T-helper 2 cell treated with Interferon-gamma antibody and Interleukin-4, amounts not matched to agents 100 ng/mL and 5 ng/mL, for 36 hours (primary cell): ENCODE measurements at regions not wholly inside any gene's neighbourhood (a gene's known extent, or its start where the extent isn't known, plus 50 kb on each side); places are given as distances from the start of the nearest gene placed in this dataset.
"Not testable (repeated sequence)": the region's sequence is repeated elsewhere in the genome, so short reads cannot be mapped to it uniquely, and the experiment has no call there.

Source experiments
- intact Hi-C: fragments of 100-400 bp; cut with micrococcal nuclease; formaldehyde crosslinking; loops from one replicate; pipeline ENCODE4 v1.15.1; 2023

- intact Hi-C loops = no loop called here
Measured at GRCh38 chr4:126486377-126486776, 1146.4 kb upstream of the INTU start.

- intact Hi-C loops = no loop called here
Measured at GRCh38 chr4:126489826-126490463, 1142.8 kb upstream of the INTU start.

GRCh38 chr4:126495163-126495752, 1137.5 kb upstream of the INTU start:
- intact Hi-C loops = no loop called here

- intact Hi-C loops = no loop called here
Measured at GRCh38 chr4:126512979-126513378, 1119.8 kb upstream of the INTU start.

- intact Hi-C loops = no loop called here
Measured at GRCh38 chr4:126513596-126513995, 1119.2 kb upstream of the INTU start.

- intact Hi-C loops = no loop called here
Measured at GRCh38 chr4:126520731-126521130, 1112.0 kb upstream of the INTU start.

GRCh38 chr4:126525400-126525799, 1107.4 kb upstream of the INTU start:
- intact Hi-C loops = not testable (repeated sequence)

- intact Hi-C loops = no loop called here
Measured at GRCh38 chr4:126526335-126526734, 1106.4 kb upstream of the INTU start.

- intact Hi-C loops = no loop called here
Measured at GRCh38 chr4:126529997-126530396, 1102.8 kb upstream of the INTU start.

- intact Hi-C loops = no loop called here
Measured at GRCh38 chr4:126530996-126531585, 1101.7 kb upstream of the INTU start.

- intact Hi-C loops = no loop called here
Measured at GRCh38 chr4:126532527-126532926, 1100.2 kb upstream of the INTU start.

- intact Hi-C loops = no loop called here
Measured at GRCh38 chr4:126533146-126533805, 1099.5 kb upstream of the INTU start.

GRCh38 chr4:126539771-126540170, 1093.0 kb upstream of the INTU start:
- intact Hi-C loops = no loop called here

- intact Hi-C loops = no loop called here
Measured at GRCh38 chr4:126541820-126542219, 1090.9 kb upstream of the INTU start.

- intact Hi-C loops = no loop called here
Measured at GRCh38 chr4:126544276-126544675, 1088.5 kb upstream of the INTU start.

GRCh38 chr4:126546197-126546596, 1086.6 kb upstream of the INTU start:
- intact Hi-C loops = not testable (repeated sequence)

GRCh38 chr4:126547352-126547751, 1085.4 kb upstream of the INTU start:
- intact Hi-C loops = no loop called here

GRCh38 chr4:126548890-126549289, 1083.9 kb upstream of the INTU start:
- intact Hi-C loops = no loop called here

- intact Hi-C loops = no loop called here
Measured at GRCh38 chr4:126552321-126552720, 1080.4 kb upstream of the INTU start.

GRCh38 chr4:126553248-126553647, 1079.5 kb upstream of the INTU start:
- intact Hi-C loops = no loop called here

- intact Hi-C loops = no loop called here
Measured at GRCh38 chr4:126558596-126558995, 1074.2 kb upstream of the INTU start.

- intact Hi-C loops = no loop called here
Measured at GRCh38 chr4:126559961-126560360, 1072.8 kb upstream of the INTU start.
